Astrocyte (in vitro differentiated cells and primary cell): ENCODE measurements at regions not wholly inside any gene's neighbourhood (a gene's known extent, or its start where the extent isn't known, plus 50 kb on each side); places are given as distances from the start of the nearest gene placed in this dataset.

Experiments used
- DNase-seq: peaks from one replicate; pipeline ENCODE4 v3.0.0-alpha.2; 2010; ENCODE audit warnings: low read depth
- FAIRE-seq: peaks from 2 replicates; lab custom pipeline; 2011; peaks lifted over from hg19 to GRCh38; lab: Jason Lieb, UNC
- H2AFZ ChIP-seq: 2 replicates; pipeline ENCODE4 v1.6.0; 2012; ENCODE audit warnings: low read depth, low read length, inconsistent platforms
- H3K27ac ChIP-seq: 2 replicates; pipeline ENCODE4 v1.5.1; 2011; ENCODE audit warnings: low read depth, low read length, inconsistent platforms
- H3K27me3 ChIP-seq: 2 replicates; pipeline ENCODE4 v1.6.0; 2011; ENCODE audit warnings: low read length, inconsistent platforms; ENCODE audit not compliant: insufficient read depth
- H3K36me3 ChIP-seq: 2 replicates; pipeline ENCODE4 v1.5.1; 2011; ENCODE audit warnings: low read length, inconsistent platforms; ENCODE audit not compliant: insufficient read depth
- H3K4me1 ChIP-seq: 2 replicates; pipeline ENCODE4 v1.5.1; 2011; ENCODE audit warnings: low read length, inconsistent platforms; ENCODE audit not compliant: insufficient read depth
- H3K4me2 ChIP-seq: 2 replicates; pipeline ENCODE4 v1.6.0; 2012; ENCODE audit warnings: low read length, inconsistent platforms
- H3K4me3 ChIP-seq: 2 replicates; pipeline ENCODE4 v1.5.1; 2011; ENCODE audit warnings: low read depth, mild to moderate bottlenecking, low read length, inconsistent platforms; ENCODE audit not compliant: insufficient read depth
- H3K79me2 ChIP-seq: 2 replicates; pipeline ENCODE4 v1.6.0; 2012; ENCODE audit warnings: mild to moderate bottlenecking, low read length, inconsistent platforms; ENCODE audit not compliant: insufficient read depth
- H3K9ac ChIP-seq: 2 replicates; pipeline ENCODE4 v1.6.0; 2012; ENCODE audit warnings: mild to moderate bottlenecking, low read length, inconsistent platforms
- H3K9me3 ChIP-seq: 2 replicates; pipeline ENCODE4 v1.5.1; 2012; ENCODE audit warnings: low read depth, mild to moderate bottlenecking, low read length, inconsistent platforms; ENCODE audit not compliant: insufficient read depth
- H4K20me1 ChIP-seq: 2 replicates; pipeline ENCODE4 v1.6.0; 2012; ENCODE audit warnings: low read length, inconsistent platforms; ENCODE audit not compliant: insufficient read depth
- H3K27ac Mint-ChIP-seq: one replicate; pipeline ENCODE4 v1.8.0; 2021; ENCODE audit warnings: mild to moderate bottlenecking, mixed read lengths; ENCODE audit not compliant: unreplicated experiment
- H3K27me3 Mint-ChIP-seq: one replicate; pipeline ENCODE4 v1.8.0; 2021; ENCODE audit warnings: low read depth, mixed read lengths; ENCODE audit not compliant: unreplicated experiment
- H3K36me3 Mint-ChIP-seq: one replicate; pipeline ENCODE4 v1.8.0; 2021; ENCODE audit warnings: low read depth, mixed read lengths; ENCODE audit not compliant: unreplicated experiment
- H3K4me1 Mint-ChIP-seq: one replicate; pipeline ENCODE4 v1.8.0; 2021; ENCODE audit warnings: low read depth, mixed read lengths; ENCODE audit not compliant: unreplicated experiment
- H3K4me3 Mint-ChIP-seq: one replicate; pipeline ENCODE4 v1.8.0; 2021; ENCODE audit warnings: mild to moderate bottlenecking, moderate library complexity, mixed read lengths; ENCODE audit not compliant: unreplicated experiment
- H3K9me3 Mint-ChIP-seq: one replicate; pipeline ENCODE4 v1.8.0; 2021; ENCODE audit warnings: mild to moderate bottlenecking, mixed read lengths; ENCODE audit not compliant: unreplicated experiment
- EZH2 ChIP-seq: IDR thresholded peaks from 2 replicates; pipeline ENCODE4 v1.6.1; 2012; ENCODE audit warnings: mild to moderate bottlenecking, low read length, inconsistent platforms; ENCODE audit not compliant: insufficient read depth
- TF ChIP-seq, protein P1 (sequence below): IDR thresholded peaks from 2 replicates; pipeline ENCODE4 v1.5.1; 2011; ENCODE audit warnings: low read depth, mild to moderate bottlenecking, inconsistent platforms, low read length, moderate library complexity; ENCODE audit not compliant: insufficient read depth

DNA sequence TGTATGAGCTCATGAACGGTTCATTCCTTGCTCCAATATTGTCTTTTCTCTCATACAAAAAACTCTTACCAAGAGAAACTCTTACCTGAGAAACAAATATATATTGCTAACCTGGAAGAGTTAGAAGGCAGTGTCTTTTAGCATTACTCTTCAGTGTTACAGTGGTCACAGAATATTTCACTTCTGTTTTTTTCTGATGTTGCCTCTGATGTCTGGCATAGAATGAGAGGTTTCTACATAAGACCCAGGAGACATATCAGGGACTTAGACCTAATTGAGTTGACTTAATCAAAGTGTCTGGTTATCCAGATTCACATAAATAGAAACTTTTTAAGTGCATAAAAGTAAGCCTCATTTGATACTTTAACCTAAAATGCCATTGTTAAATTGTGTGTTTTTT, 923.8 kb downstream of the TTLL7 start:
- peaks cover 1% of the 10 kb centered on the region for H3K9me3 Mint-ChIP-seq
- H3K27ac Mint-ChIP-seq = no peak overlapping the region
- Histone ChIP-seq H3K27me3 (no peaks in the 10 kb centered on the region), H3K79me2 (no peaks in the 10 kb centered on the region), H3K4me1 (no peaks in the 10 kb centered on the region), H3K4me3 (no peak overlapping the region), H3K9ac (no peak overlapping the region), H3K4me2 (no peak overlapping the region), H3K36me3 (no peaks in the 10 kb centered on the region), H4K20me1 (no peaks in the 10 kb centered on the region), H3K27ac (no peak overlapping the region), H3K9me3 (no peaks in the 10 kb centered on the region), H2AFZ (no peak overlapping the region)
- no peak overlapping the region for H3K4me3 Mint-ChIP-seq
- H3K27me3 Mint-ChIP-seq = no peaks in the 10 kb centered on the region
- FAIRE-seq = no peak
- no peak for DNase-seq
- H3K4me1 Mint-ChIP-seq = no peaks in the 10 kb centered on the region
- TF ChIP-seq EZH2 = no peak
- TF ChIP-seq, protein P1, sequence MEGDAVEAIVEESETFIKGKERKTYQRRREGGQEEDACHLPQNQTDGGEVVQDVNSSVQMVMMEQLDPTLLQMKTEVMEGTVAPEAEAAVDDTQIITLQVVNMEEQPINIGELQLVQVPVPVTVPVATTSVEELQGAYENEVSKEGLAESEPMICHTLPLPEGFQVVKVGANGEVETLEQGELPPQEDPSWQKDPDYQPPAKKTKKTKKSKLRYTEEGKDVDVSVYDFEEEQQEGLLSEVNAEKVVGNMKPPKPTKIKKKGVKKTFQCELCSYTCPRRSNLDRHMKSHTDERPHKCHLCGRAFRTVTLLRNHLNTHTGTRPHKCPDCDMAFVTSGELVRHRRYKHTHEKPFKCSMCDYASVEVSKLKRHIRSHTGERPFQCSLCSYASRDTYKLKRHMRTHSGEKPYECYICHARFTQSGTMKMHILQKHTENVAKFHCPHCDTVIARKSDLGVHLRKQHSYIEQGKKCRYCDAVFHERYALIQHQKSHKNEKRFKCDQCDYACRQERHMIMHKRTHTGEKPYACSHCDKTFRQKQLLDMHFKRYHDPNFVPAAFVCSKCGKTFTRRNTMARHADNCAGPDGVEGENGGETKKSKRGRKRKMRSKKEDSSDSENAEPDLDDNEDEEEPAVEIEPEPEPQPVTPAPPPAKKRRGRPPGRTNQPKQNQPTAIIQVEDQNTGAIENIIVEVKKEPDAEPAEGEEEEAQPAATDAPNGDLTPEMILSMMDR = no peak
- H3K36me3 Mint-ChIP-seq = no peaks in the 10 kb centered on the region

DNA sequence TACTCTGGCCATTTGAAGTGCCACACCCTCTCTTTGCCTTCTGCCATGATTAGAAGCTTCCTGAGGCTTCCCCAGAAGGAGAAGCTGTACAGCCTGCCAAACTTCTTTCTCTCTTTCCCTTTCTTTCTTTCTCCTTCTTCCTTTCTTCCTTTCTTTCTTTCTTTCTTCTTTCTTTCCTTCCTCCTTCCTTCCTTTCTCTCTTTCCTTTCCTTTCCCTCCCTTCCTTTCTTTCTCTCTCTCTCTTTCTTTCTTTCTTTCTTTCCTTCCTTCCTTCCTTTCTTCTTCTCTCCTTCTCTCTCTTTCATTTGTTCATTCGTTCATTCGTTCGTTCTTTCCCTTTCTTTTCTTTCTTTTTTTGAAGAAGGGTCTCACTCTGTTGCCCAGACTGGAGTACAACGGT, 931.0 kb downstream of the TTLL7 start:
- FAIRE-seq (no peak), DNase-seq (no peak)
- H3K9me3 Mint-ChIP-seq = peaks cover 1% of the 10 kb centered on the region
- H3K4me1 Mint-ChIP-seq = peaks cover 3% of the 10 kb centered on the region
- Histone ChIP-seq H3K4me3 (no peak overlapping the region), H4K20me1 (no peaks in the 10 kb centered on the region), H3K9me3 (peaks cover 5% of the 10 kb centered on the region), H3K9ac (no peak overlapping the region), H3K79me2 (no peaks in the 10 kb centered on the region), H3K27me3 (no peaks in the 10 kb centered on the region), H3K36me3 (no peaks in the 10 kb centered on the region), H3K4me2 (no peak overlapping the region), H3K27ac (no peak overlapping the region), H3K4me1 (no peaks in the 10 kb centered on the region), H2AFZ (no peak overlapping the region)
- H3K4me3 Mint-ChIP-seq = no peak overlapping the region
- TF ChIP-seq, protein P1 = no peak
- no peak for TF ChIP-seq EZH2
- no peaks in the 10 kb centered on the region for H3K36me3 Mint-ChIP-seq
- H3K27ac Mint-ChIP-seq = no peak overlapping the region
- no peaks in the 10 kb centered on the region for H3K27me3 Mint-ChIP-seq

DNA sequence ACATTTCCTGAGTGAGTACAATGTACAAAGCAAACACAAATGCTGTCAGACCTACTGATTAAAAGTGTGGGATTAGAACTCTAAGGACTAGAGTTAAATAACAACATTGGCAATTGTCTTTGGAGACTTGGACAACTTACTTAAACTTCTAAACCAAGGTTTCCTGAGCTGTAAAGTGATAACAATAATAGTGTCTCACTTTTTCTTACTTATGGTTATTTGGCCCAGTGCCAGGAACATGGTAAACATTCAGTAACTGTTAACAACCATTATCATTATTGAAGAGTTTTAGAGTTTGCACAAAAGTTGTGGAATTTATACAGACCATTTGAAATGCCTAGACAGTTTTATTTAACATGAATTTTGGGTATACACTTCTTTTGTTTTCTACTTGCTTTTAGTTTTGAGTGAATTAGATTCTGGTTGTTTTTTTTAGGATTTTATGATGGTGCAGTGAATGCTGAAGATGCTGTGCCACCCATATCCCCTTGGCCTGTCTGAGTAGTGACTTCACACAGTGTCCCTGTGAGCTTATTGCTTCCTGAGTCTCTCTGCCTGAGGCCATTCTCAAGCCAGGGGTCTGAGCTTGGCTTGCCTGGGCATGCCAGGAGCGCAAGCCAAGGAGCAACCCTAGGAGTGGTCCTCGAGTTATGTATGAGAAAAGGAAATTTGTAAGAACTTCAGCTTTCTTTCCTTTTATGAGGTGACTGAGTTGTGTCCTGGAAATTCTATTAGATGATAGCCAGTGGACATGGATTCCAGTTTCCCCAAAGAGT, 932.8 kb downstream of the TTLL7 start:
- Mint-ChIP-seq H3K27me3 (no peaks in the 10 kb centered on the region), H3K4me1 (peaks cover 3% of the 10 kb centered on the region), H3K27ac (no peak overlapping the region), H3K9me3 (peaks cover 1% of the 10 kb centered on the region), H3K4me3 (no peak overlapping the region), H3K36me3 (no peaks in the 10 kb centered on the region)
- no peak for DNase-seq
- H3K4me1 ChIP-seq = no peaks in the 10 kb centered on the region
- H2AFZ ChIP-seq = no peak overlapping the region
- H3K79me2 ChIP-seq = no peaks in the 10 kb centered on the region
- H4K20me1 ChIP-seq = no peaks in the 10 kb centered on the region
- H3K9me3 ChIP-seq = peaks cover 5% of the 10 kb centered on the region
- H3K27ac ChIP-seq = no peak overlapping the region
- TF ChIP-seq, protein P1 = no peak
- no peak overlapping the region for H3K4me3 ChIP-seq
- no peak overlapping the region for H3K4me2 ChIP-seq
- FAIRE-seq = no peak
- H3K9ac ChIP-seq = no peak overlapping the region
- H3K27me3 ChIP-seq = no peaks in the 10 kb centered on the region
- no peaks in the 10 kb centered on the region for H3K36me3 ChIP-seq
